ENCODE measurements at regions not wholly inside any gene's neighbourhood (a gene's known extent, or its start where the extent isn't known, plus 50 kb on each side); places are given as distances from the start of the nearest gene placed in this dataset.

DNA sequence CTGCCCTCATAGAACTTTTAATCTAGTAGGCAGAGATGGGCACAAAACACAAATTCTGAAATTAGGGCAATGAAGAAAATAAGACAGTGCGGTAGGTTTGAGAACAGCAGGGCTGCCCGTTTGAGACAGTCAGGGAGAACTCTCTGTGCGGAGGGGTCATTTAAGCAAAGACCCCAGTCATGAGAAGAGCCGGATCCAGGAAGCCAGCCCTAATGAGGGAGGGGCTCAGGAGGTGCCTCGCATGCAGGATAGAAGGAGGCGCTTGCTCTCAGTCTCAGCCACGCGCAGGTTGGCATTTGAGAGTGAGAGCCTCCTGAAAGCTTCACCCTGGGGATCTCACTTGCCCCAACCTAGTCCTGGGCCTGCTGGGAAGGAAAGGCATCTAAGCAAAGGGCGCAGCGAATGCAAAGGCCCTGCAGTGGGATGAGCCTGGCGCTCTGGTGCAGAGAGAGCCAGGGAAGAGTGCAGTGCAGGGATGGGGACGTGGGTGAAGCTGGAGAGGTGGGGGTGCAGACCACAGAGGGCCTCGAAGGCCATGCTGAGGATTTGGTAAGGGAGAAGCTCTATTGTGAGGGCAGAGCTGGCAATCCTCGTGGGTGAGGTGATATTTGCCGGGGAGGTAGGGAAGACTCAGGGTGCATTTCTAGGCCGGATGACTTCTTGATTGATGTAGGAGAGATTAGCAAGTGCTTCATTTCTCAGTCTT lies 130.0 kb upstream of the PTPN1 start:
- no peak for DNase-seq

DNA sequence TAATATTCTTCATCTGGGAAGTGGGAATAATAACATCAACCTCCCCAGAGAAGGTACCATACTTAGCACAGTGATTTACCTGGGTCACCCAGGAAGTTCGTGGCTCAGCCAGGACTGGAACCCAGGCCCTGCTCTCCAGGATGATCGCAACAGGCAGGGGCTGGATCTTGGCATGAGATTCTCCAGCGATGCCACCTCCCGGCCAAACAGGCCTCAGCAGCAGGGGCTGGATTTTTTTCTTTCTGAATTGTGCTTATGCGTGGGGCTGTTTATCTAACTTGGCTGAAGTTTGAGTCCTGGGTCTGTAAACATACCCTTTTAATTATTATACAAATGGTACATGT lies 129.5 kb upstream of the PTPN1 start:
- no peak for DNase-seq

DNA sequence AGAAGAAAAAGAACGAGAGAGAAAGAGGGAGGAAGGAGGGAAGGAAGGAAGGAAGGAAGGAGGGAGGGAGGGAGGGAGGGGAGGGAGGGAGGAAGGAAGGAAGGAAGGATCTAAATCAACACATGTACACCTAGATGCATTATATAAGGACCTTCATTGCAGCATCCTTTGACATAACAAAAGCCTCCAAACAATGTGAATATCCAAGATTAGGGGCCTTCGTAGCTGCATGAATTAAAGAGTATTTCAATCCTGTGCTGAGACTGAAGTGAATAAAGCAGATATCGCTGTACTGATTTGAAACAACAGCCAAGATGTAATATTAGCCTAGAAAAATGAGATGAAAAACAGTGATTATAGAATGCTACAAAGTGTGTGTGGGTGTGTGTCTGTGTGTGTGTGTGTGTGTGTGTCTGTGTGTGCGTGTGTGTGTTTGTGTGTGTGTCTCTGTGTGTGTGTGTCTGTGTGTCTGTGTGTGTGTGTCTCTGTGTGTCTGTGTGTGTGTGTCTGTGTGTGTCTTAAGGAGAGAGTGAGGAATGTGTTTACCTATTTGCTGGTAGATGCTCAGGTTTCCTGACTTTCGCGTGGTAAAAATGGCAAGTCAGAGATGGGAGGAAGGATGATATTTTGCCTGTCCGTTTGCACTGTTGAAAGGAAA lies 129.0 kb upstream of the PTPN1 start:
- no peak for DNase-seq

DNA sequence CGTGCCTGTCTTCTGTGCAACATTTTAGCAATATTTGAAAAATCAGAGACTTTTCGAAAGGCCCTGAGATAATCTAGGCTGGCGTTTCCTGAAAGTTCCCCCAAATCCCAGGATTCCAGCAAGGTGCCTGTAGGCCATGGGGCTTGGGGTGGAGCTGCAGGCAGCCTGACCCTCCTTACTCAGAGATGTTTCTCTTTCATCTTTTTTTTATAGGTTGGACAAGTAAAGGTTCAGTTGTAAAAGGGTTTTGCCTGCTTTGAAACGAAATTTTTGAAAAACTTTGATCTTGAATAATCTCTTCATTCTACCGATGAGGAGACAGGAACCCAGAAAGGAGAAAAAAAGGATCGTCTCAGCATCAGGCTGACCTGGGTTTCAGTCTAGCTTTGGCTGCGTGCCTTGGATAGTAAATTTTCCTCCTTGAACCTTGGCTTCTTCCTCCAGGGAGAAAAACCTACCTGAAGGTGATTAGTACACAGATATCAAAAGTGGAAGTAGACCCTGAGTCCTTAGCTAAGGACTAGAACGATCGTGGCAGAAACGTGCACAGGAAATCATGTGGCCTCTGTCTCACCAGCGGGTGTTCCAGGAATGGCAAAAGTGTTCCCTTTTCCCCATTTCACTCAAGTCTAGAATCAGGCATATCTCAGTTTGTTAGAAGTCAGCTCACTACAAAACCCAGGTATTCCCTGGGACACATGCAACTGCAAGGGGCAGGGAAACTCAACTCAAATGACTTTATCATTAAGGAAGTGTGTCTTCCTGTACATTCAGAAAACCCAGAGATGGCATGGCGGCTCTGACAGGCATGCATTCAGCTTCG lies 128.2 kb upstream of the PTPN1 start:
- no peak for DNase-seq

DNA sequence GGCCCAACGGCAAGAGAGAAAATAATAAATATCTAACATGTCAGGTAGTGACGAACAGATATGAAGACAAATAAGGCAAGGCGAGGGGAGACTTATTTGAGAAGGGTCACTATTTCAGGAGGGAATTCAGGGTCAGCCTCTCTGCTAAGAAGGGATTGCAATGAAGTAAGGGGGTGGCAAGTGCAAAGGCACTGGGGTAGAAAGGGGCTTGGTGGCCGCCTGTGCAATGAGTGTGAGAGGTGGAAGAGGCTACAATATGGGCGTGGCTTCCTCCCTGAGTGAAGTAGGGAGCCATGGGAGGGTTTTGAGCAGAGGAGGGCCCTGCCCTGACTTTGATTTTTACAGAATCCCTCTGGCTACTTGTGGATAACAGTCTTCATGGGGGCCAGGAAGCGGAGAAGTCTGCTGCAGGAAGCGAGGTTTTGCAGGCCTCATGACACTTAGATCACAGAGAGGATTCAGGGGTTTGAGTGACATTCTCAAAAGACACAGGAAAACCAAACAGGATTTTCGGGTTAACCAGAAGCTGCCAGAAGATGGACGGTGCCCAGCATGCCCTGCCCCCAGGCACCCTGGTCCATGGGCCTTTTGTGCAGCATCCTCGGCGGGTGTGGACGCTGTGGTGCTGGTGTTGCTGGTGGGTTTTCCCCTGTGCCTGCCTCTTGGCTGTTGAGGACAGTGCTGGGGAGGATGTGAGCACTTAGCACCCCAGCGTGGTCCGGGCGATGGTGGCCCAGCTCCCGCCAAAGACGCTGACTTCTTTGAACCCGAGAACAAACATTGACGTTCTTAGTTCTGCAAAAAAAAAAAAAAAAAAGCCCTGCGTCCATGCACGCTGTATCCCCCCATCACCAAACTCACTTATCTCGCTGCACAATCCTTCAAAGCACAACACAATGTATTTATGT lies 124.2 kb upstream of the PTPN1 start:
- DNase-seq, result no peak

DNA sequence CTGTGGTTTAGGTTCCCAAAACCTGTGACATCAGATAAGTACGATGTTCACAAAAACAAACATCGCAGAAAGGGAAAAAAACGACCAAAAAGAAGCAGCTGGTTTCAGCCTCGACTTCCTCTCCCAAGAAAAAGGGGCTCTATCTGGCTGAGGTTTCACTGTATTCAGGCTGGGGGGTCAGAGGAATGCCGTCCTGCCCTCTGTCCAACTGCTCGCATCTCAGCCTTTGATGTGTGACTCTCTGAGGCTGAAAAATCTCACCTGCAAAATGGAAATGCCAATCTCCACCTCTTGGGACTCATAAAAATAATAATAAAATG lies 123.6 kb upstream of the PTPN1 start:
- DNase-seq, result no peak

DNA sequence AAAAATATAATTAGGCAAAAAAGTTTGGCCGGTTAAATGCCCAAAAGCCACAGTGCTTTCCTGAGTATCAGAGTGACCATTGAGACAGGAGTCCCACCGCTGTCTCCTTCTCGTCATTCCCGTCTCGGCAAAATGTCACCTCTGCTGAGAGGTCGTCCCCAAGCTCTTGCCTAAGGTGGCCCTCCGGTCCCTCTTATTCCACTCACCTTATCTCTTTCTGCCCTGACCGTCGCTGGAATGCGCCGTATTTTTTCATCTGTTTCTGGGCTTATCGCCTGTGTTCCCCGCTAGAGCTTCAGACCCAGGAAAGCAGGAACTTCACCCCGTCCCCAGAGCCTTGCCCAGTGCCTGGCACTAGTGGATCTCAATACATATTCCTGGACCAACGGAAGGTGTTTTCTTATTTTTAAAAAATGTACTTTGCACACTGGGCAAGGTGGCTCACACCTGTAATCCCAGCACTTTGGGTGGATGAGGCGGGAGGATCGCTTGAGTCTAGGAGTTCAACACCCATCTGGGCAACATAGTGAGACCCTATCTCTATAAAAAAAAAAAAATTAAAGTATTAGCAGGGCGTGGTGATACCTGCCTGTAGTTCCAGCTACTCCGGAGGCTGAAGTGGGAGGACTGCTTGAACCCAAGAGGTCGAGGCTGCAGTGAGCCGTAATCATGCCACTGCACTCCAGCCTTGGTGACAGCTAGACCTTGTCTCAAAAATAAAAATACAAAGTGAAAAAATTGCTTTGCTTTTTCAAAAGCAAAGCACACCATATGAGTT lies 122.8 kb upstream of the PTPN1 start:
- no peak for DNase-seq

DNA sequence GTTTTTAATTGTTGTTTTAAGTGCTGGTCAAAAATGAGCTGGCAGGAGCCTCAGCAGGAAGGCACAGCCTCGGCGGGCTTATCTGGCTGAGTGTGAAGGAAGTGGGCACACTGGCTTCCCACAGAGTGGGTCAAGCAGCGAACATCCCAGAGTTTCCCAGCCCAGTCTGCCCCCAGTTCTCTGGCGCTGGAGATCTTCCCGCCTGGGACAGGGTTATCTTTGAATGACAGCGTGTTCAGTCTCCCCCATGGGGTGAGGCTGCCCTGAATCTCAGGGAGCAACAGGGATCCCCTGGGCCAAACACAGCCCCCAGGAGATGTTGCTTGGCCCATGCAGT lies 122.2 kb upstream of the PTPN1 start:
- DNase-seq, result no peak

DNA sequence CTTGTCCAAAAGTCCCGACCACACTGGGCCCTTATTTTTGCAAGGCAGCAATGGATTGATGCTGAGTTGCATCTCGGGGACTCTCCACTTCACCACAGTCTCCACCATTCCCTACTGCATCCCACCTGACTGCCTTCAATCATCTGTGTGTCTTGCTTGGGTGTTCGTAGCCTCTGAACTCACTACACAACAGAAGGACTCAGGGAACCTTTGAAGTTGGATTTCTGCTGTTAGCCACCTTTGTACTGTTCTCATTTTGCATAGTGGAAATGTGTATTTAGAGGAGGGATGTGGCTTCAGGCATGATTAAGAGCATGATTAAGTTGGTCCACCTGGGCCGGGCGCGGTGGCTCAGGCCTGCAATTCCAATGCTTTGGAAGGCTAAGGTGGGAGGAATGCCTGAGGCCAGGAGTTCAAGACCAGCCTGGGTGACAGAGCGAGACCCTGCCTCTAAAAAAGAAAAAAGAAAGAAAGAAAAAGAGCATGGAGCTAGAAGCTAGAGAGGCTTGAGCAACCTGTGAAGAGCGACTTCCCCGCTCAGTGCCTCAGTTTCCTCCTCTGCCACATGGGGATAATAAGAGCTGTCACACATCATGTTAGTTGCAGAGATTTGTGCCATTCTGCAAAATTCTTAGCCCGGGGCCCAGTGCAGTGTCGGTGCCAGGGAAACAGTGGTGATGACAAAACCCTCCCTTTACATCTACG lies 121.3 kb upstream of the PTPN1 start:
- no peak for DNase-seq

DNA sequence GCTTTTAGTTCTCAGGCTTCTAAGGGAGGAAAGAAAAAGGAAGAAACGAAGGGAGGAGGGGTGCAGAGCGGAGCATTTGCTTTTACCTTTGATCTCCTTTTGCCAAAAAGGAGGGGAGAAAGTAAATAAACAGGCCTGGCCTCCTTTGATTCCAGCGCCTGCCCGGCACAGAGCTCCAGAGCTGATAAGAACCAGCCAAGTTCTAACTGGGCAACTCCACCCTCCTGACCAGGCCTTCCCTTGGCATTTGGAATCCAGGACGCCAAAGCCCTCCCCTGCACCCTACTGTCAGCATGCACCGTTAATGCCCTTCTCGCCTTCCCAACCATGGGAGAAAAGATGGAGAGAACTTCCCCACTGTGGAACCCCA lies 120.8 kb upstream of the PTPN1 start:
- no peak for DNase-seq

DNA sequence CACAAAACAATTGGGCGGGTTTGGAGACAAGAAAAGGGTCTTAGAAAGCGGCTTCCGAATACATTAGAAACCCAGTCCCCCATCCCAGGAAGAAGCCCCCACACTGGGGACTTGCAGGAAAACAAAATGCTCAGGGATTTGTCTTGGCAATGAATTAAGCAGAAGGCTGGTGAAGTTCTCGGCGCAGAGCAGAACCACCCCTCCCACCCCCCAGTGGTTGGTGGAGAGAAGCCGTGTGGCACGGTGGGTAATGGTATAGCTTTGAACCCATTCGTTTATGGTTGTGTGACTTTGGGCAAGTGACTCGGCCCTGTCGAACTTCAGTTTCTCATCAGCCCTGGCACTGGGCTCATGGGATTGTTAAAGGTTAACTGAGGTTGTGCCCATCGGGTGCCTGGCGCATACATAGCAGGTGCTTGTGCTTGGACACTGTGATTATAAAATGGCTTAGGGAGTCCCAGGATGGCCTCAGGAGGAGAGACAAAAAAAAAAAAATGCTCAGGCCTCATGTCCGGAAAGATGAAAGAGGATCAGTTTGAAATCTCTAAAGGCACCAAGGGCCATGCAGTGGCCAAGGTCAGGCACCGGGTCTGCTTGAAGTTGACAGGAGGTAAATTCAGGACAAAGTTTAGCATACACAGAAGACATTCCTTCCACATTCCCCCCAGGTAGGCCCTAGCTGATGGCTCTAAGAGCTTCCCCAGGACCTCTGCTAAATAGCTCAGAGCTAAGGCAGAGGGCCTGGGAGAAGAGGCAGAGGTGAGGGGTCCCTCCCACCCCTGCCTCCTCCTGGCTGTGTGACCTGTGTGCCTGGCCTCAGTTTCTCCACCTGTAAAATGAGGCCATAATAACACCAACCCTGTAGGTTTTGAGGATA lies 120.1 kb upstream of the PTPN1 start:
- DNase-seq, result no peak

DNA sequence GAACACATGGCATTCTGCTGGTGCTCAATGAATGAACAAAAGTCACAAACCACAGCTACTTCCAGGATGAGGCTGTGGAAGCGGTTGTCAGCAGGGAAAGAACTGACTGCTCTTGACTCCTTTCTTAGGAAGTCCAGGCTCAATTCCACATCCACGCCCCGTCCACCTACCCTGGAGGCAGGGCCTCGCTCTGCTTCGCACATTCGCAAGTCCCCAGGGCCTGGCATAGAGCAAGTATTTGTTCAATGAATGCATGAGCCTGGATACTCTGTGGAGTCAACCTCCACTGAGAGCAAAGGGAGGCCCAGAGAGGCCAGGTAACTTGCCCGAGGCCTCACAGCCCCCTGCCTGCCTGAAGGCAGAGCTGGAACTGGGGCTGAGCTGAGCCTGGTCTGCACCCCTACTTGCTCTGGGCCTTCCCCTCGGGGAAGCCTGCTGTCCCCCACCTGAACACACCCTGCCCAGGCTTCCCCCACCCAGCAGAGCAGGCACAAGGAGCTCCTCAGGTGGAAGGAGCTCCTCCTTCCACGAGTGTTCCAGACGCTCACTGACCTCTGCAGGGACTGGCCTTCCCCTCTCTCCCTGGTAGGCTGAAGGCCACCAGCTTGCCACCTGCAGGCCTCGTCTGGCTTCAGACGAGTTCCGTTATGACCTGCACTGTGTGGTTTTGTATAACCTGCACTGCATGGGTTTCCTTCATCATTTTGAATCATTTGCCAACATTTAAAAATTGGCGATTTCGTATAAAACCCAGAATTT lies 119.3 kb upstream of the PTPN1 start:
- DNase-seq, result no peak

DNA sequence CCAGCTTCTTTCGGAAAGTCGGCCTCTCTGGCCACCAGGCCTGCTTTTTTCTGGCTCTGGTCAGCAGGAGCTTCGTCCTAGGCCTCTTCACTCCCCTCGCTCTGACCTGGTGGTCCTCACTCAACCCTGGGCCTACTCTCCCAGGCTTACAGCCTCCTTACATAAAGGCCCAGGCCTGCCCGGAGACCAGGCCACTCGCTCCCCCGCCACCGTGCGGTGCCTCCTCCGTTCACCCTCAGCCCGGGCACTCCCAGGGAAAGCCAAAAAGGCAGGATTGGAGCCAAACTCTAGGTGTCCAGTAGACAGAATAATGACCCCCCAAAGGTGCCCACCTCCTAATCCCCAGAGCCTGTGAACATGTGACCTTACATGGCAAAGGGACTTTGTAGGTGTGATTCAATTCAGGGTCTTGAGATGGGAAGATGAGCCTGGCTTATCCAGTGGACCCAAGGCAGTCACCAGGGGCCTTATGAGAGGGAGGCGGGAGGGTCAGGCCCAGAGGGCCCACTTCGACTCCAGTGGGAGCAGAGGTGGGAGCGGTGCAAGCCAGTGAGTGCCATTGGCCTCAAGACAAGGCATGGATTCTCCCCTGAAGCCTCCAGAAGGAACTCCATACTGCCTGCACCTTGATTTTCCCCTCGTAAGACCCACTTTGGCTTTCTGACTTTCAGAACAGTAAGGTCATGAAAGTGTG lies 118.6 kb upstream of the PTPN1 start:
- DNase-seq, result no peak

DNA sequence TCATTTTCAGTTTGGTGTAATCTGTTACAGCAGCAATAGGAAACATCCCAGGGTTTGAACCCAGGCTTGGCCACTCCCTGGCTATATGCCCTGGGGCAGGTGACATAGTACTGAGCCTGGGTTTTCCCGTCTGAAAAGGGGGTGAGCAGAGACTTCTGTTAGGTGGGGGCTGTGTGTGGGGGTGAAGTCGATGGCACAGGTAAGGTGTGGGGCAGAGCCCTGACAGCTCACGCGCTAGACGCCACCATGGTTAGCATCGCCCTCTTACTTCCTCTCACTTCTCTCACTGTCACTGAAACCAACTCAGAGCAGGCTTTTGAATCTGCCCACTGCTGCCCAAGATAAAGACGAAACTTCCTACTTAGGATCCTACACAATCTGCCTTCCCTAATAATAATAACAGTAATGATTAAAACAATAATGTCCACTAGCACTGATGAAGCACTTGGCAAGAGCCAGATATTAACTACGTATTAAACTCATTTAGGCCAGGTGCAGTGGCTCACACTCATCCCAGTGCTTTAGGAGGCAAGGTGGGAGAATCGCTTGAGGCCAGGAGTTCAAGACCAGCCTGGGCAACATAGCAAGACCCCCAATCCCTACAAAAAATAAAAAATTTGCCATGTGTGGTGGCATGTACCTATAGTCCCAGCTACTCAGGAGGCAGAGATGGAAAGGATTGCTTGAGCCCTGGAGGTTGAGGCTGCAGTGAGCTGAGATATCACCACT lies 117.9 kb upstream of the PTPN1 start:
- DNase-seq, result no peak

DNA sequence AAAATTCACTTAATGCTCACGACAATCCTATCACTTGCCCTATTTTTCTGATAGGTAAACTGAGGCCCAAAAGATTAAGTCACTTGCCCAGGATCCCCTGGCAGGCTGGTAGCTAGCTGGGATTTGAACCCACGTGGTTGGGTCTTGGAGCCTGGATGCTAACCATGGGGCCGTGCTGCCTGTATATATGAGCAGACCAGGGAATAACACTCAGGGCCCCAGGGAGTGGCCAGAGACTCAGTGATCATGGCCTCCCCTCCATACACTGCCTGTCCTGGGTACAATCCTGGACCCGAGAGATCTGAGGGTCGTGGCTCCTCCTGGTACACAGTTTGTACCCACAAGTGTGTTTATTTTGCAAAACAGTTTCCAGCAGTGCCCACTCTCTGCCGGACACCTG lies 116.9 kb upstream of the PTPN1 start:
- DNase-seq, result no peak

DNA sequence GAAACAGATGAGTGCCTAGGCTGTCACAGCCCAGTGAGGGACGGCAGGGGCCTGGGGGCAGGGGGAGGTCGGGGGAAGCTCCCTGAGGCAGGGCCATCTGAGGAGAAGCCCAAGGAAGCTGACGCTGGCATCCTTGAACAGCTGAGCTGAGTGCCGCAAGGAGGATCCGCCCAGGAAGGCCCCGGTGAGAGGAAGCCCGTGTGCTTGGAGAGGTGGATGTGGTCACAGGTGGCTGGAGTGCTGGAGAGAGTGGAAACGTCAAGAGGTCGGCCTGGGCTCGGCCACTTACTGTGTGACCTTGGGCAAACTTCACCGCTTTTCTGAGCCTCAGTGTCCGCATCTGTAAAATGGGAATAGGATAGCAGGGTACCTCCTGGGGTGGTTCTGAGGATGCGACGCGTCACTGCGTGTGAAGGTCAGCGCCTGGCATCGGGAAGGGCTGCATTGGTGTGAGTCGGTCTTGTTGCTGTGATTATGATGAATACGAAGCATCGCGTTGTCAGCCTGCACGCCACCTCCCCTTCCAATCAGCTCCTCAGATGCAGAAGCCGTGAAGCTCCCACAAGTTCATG lies 116.1 kb upstream of the PTPN1 start:
- no peak for DNase-seq

DNA sequence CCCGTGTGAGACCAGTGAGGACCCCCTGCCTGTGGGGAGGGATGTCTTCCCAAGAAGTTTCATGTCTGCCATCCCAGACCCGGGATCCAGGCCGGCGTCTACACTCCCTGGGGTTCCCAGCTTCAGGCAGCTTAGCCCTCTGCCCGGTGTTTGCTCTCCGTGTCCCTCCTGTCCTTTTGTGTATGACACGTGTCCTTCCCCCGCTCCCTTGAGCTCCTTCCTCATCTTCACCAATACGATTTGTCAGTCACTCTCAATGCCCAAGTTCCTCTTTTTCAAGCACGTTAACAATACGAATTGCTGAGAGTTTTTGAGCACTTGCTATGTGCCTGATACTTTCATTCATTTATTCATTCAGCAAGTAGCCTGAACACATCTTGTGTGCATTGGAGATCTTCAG lies 115.6 kb upstream of the PTPN1 start:
- no peak for DNase-seq

DNA sequence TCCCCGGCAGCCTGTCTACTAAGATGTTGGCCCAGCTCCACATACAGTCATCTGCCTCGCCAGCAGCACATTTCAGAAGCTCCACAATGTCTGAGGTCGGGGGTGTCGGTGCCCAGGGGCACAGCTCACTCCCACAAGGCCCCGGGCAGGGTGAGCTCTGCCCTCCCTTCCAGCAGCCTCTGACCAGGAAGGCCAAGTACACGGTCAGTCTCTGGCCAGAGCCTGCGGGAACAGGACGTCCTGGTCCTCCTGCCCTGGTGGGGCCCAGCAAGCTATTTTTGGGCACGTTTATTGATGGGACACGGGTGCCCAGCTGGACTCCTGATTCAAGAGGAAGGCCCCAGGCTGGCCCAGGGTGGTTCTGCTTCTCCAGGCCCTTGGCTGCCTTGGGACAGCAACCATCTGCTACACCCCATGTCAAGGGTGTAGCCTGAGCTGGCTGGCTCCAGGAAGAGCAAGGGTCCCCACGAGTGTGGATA lies 114.9 kb upstream of the PTPN1 start:
- DNase-seq, result no peak
